ENCODE measurements at regions not wholly inside any gene's neighbourhood (a gene's known extent, or its start where the extent isn't known, plus 50 kb on each side); places are given as distances from the start of the nearest gene placed in this dataset.
"Not testable (repeated sequence)": the region's sequence is repeated elsewhere in the genome, so short reads cannot be mapped to it uniquely, and the experiment has no call there.

DNA sequence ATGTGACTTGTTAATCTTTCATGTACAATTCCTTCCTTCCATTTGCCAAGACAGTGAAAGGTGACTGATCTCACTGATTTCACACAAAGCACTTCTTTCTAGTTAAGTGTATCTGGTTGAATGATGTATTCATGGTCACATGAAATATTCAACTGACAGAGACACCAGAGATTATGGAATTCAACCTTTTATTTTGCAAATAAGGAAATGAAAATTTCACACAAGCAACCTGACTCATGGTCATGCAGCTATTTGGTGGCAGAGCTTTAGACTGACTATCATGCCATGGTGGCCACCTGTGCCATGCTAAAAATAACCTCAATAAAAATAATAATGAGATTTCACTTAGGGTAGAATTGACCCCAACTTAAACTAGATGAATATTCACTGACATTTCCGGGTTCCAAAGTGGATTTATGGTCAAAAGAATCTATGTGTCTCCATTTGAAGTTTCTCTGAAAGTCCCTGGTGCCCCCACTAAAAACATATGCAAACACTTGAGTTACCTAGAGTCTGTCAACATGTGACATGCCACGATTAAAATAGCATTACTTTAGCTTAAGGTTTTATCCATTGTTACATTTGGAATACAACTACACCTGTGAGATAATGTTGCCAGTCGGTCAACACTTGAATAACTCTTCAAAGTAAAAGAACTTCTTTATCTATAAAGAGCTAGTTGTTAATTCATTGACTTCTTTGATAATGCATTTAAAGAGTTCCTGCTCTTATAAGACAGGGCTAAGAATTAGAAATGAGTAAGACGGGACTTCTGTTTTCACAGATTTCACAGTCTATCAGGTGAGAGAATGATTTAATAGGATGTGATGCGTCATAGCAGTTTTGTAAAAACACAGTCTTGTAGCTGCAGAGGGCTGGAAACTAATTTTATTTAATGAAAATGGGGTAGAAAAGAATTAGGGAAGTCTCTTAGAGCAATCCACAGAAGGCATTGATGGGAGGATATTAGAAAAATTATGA lies 94.6 kb upstream of the OR9G4 start:
- H3K4me3 ChIP-seq = no peak overlapping the region
- peaks cover 2% of the 10 kb centered on the region for H3K4me1 ChIP-seq (ENCODE audit: low read depth)
- intact Hi-C loops (cut with DNase I, micrococcal nuclease) = loop anchor here (5.0 to 10.0 kb wide), 2 partner anchors 409 to 412 kb away; no protein-coding TSS in a partner anchor
- TF ChIP-seq CTCF (IDR thresholded peaks at IDR 0.05) = no peak
- no peaks in the 10 kb centered on the region for H3K9me3 ChIP-seq
- ATAC-seq (peak; percentile 49), DNase-seq (no peak)
- no peaks in the 10 kb centered on the region for H3K36me3 ChIP-seq (ENCODE audit: low read depth)

GRCh38 chr11:56841210-56841810 lies 92.8 kb upstream of the OR9G4 start:
- Histone ChIP-seq H3K36me3 (ENCODE audit: low read depth) (no peaks in the 10 kb centered on the region), H3K4me3 (no peak overlapping the region), H3K4me1 (ENCODE audit: low read depth) (peaks cover 2% of the 10 kb centered on the region), H3K9me3 (no peaks in the 10 kb centered on the region)
- intact Hi-C loops (cut with DNase I, micrococcal nuclease) = loop anchor here (5.0 to 10.0 kb wide), 2 partner anchors 411 to 413 kb away; no protein-coding TSS in a partner anchor
- DNase-seq = peak in 1 of 3 donors; percentile 77
- peak; percentile 89 for ATAC-seq
- TF ChIP-seq CTCF (IDR thresholded peaks at IDR 0.05) = peak; percentile 37

- H3K36me3 ChIP-seq (ENCODE audit: low read depth); DNase-seq; ATAC-seq; H3K4me1 ChIP-seq (ENCODE audit: low read depth); H3K4me3 ChIP-seq; intact Hi-C loops (cut with DNase I, micrococcal nuclease): not testable (repeated sequence)
- H3K9me3 ChIP-seq = peaks cover 15% of the 10 kb centered on the region
Measured at GRCh38 chr11:56827357-56827756, 78.9 kb upstream of the OR9G4 start.

DNA sequence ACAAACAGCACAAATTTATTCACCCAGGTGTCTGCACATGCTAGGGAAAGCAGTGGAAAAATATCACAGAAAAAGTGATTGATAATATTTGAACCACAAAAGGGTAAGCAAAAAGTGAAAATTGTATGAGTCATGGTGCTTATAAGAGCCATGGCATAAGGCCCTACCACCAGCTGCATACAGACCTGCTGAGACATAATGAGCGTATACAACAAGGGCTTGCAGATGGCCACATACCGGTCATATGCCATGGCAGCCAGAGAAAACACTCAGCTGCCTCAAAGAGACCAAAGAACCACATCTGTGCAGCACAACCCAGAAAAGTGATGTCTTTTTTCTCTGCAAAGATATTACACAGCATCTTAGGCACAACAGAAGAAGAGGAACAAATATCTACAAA lies 71.4 kb upstream of the OR9G4 start:
- ATAC-seq = no peak

GRCh38 chr11:56817661-56818060 lies 69.2 kb upstream of the OR9G4 start:
- no peak for TF ChIP-seq CTCF (IDR thresholded peaks at IDR 0.05)
- H3K36me3 ChIP-seq (ENCODE audit: low read depth) = no peaks in the 10 kb centered on the region
- peak in 1 of 3 donors; percentile 19 for DNase-seq
- H3K4me1 ChIP-seq (ENCODE audit: low read depth) = no peaks in the 10 kb centered on the region
- no peak overlapping the region for H3K4me3 ChIP-seq
- H3K9me3 ChIP-seq = no peaks in the 10 kb centered on the region
- intact Hi-C loops (cut with DNase I, micrococcal nuclease) = no loop called here
- ATAC-seq = peak; percentile 97

More for the DNA sequence above, 71.4 kb upstream of the OR9G4 start:
- TF ChIP-seq CTCF (IDR thresholded peaks at IDR 0.05) = no peak
- Histone ChIP-seq H3K4me1 (ENCODE audit: low read depth) (no peaks in the 10 kb centered on the region), H3K9me3 (no peaks in the 10 kb centered on the region), H3K36me3 (ENCODE audit: low read depth) (no peaks in the 10 kb centered on the region), H3K4me3 (no peak overlapping the region)
- no peak for DNase-seq
- intact Hi-C loops (cut with DNase I, micrococcal nuclease) = no loop called here

GRCh38 chr11:56816259-56816658 lies 67.8 kb upstream of the OR9G4 start:
- ATAC-seq (no peak), DNase-seq (no peak)
- H3K4me3 ChIP-seq = no peak overlapping the region
- H3K36me3 ChIP-seq (ENCODE audit: low read depth) = no peaks in the 10 kb centered on the region
- H3K4me1 ChIP-seq (ENCODE audit: low read depth) = no peaks in the 10 kb centered on the region
- TF ChIP-seq CTCF (IDR thresholded peaks at IDR 0.05) = no peak
- intact Hi-C loops (cut with DNase I, micrococcal nuclease) = no loop called here
- H3K9me3 ChIP-seq = no peaks in the 10 kb centered on the region
